Left hindlimb (tissue), 1 donor: ENCODE measurements at regions not wholly inside any gene's neighbourhood (a gene's known extent, or its start where the extent isn't known, plus 50 kb on each side); places are given as distances from the start of the nearest gene placed in this dataset.
"Not testable (repeated sequence)": the region's sequence is repeated elsewhere in the genome, so short reads cannot be mapped to it uniquely, and the experiment has no call there.

Experiments
- DNase-seq: peaks from one replicate; pipeline ENCODE4 v3.0.0-alpha.2; 2018

DNA sequence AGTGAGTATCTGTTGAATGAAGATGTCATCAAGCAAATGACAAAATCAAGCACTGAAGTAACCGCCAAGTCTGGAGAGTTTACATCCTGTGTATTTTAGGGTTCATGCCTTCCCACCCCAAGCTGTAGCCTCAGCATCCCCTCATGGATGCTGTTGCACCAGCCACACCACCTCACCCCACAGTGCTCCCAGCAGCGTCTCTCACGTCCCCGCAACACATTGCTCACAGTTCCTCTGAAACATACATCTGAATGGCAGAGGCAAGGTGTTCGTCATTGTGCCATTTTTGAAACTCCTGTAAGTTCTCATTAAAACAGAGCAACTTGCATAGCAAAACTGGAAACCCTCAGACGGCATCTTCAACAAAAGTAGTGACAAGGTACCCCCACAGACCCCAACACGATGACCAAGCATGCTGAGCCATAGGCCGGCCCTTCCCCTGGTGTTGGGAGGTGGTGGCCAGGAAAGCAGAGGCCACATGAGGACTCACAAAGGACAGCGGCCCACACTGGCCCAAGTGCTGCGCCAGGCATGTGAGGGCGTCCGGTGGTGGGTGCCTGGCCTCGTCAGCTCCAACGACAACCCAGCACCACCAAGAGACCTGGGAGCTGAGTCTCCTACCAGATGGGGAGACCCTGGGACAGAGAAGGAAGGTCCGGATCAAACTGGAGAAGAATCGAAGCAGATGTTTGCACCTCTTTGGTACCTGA, 456.5 kb downstream of the EIPR1 start:
- no peak for DNase-seq

DNA sequence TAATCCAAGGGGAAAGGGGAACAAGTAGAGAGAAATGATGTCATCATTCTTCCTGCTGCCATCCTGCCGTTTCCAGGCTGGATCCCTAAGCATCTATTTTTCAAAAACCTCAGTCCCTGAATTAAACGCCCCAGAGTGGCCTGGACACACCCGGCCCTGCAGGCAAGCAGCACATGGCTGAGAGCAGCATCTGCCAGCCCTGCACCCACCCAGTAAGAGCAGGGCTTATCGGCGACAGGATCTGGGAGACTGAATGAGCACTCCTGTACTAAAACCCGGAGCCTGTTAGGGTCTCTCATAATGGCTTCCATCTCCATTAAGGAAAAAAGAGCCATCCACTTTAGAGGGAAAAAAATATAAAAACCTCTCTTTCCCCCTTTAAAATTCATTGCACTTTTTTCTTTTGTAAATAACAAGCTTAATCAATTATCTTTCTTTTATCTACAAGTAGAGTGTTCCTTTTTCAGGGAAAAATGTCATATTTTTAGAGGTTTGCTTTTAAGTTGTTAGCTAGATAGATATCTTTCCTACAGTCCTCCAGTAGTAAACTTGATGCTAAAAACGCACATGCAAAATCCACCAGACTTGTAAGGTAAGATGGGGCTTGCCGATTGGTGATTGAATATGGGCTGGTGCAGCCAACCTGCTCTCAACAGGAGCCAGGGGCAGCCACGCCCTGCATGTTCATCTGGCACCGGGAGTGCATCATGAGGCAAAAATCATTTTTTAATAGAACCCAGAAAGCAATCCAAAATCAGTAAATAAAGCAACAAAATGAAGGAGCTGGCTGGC, 457.8 kb downstream of the EIPR1 start:
- no peak for DNase-seq

DNA sequence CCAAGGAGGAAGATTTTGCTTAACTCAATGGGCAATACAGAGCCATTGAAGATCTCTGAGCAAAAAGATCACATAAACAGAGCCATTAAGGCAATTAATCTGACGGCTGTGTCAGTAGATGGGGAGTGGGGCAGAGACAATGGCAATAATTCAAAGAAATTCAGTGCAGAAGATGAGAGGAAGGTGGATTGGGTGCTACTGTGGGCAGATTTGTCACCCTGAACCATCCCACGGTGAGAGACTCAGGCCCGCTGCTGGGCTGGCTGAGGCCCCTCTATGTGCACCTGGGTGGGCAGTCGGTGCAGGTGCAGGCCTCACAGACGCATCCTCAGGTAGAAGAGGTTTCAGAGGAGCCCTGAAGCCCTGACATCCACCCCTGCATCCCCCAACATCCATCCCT, 458.6 kb downstream of the EIPR1 start:
- DNase-seq: no peak

DNA sequence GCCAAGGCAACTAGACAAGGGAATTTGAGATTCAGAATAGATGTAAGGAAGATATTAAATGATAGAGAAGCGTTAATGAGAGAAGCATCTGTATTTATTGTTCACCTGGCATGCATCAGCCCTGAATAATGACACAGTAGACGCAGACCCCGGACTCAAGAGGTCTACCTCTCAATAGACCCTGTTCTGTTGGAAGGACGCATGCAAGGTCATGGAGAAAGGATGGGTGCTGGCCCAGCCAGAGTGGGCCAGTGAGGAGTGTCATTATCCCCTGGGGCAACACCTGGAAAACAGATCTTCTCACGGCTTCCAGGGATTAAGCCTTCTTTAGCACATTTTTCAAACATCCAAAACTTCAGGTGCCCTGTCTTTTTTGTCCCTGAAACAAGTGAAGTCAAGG, 461.0 kb downstream of the EIPR1 start:
- no peak for DNase-seq

DNA sequence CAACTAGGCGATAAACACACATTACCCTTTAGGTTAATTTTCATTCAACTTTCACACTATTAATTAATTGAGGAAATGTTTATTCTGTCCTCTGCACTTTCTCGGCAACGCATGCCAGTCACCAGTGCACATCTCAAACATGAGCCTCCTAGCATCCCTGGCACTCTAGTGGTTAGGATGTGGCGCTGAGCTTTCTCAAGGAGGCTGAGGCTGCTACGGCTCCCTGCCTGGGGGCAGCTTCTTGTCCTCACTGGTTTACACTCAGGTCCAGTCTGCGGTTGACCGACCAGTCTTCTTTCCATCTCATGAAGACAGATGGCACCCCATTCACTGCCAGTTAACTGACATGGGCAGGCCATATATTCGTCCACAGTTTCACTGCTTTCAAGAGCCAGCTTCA, 463.4 kb downstream of the EIPR1 start:
- DNase-seq: no peak

DNA sequence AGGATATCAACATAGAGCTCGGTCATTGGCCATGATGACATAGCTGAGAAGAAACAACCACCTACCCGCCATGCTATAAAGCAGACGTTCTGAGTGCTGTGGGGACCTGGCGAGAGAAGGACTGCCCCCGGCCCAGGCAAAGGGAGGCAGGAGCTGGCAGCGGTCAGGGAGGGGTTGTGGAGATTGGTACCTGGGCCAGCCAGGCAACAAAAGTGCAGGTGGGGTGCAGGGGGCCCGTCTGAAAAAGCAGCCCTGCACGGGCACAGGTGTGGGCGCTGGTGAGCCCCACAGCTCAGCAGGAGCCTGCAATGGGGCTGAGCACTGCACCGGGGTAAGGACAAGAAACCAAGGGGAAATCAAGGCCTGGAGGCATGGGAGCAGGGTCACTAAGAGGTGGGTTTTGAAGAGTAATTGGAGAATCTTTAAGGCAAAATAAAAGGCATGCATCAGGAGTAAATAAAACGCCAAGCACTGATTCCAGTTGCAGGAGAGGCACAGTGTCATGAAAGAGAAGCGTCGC, 464.0 kb downstream of the EIPR1 start:
- no peak for DNase-seq

DNA sequence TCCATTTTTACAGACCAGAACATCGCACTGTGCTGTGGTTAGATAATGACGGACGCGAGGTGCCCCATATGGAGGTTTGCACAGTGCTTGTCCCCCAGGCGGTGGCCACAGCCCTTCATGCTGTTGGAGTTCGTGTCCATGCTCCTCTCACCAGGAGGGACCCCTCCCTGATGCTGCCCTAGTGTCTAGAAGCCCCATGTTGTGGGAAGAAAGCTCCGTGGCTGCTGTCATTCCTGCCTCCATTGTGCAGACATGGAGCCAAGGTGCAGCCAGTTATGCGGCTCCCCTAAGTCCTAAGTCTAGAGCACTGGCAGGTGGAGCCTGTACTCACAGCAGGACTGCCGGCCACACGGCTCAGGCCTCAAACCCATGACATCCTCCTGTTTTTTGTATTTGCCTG, 464.9 kb downstream of the EIPR1 start:
- DNase-seq: no peak

DNA sequence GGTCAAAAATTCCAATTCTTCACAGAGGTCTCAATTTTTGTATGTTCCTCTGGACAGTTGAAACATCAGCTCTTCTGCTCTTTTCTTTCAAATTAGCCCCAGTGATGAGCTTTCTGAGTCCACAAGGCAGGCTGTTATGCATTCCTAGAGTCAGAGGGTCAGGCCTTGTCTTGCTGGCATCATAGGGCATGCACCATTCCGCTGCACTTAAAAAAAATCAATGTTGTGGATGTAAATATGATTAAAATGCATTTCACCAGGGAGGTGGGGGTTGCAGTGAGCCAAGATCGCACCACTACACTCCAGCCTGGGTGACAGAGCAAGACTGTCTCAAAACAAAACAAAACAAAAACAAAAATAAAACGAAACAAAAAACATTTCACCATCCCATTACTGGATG, 465.3 kb downstream of the EIPR1 start:
- DNase-seq: no peak

DNA sequence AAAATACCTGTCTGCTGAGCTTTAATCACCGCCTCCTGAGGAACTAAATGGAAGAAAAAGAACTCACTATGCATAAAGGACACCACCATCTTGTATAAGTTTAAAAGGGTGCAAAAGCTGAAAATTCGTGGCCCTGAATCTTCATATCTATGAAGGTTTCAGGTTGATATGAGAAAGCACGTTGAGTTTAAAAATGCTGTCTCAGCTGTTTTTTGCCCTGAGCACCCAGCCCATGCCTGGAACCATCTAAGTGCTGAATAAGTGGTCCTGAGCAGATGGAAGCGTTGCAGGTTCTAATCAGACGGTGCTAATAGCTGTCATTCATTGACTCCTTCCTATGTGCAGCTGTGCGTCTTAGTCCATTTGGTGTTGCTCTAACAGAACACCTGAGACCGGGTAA, 467.4 kb downstream of the EIPR1 start:
- no peak for DNase-seq

DNA sequence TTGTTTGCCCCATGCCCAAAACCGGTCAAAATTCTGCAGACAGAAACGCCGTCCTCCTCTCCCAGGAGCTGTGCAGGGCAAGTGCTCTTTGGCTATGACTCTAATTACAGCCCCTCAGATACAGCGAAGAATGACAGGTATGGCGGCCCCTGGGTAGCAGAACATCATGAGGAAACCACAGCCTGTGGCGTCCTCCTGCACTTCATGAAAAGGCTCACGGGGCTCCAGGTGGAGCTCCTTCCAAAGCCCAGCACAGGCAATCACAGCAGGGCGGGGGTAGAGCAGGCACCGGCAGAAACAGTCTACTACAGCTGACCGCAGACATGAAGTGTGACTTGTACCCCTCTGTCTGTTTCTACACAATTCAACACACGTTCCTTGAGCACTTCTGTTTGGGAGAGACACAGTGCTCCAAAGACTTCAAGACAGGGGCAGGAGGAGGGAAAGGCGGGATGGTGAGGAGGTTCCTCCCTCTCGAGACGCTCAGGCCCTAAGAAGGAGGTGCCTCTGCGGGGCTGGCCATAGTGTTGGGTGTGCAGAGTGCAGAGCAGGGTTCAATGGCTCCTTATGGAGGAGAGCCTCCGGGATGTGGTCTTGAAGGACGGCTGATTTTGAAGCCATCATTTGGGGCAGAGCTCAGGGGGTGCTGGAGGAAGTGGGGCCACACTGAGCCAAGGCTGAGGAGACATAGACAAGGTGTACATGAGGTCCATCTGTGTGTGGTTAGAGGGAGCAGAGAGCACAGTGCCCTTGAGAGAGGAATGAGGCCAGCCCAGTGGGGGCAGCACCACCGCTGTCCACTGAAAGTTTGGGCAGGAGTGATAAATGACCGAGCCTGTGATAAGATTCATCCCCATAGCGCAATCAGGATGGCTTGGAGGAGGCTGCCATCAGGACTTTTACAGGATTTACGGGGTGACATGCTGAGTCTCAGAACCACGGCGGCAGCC, 468.3 kb downstream of the EIPR1 start:
- no peak for DNase-seq

DNA sequence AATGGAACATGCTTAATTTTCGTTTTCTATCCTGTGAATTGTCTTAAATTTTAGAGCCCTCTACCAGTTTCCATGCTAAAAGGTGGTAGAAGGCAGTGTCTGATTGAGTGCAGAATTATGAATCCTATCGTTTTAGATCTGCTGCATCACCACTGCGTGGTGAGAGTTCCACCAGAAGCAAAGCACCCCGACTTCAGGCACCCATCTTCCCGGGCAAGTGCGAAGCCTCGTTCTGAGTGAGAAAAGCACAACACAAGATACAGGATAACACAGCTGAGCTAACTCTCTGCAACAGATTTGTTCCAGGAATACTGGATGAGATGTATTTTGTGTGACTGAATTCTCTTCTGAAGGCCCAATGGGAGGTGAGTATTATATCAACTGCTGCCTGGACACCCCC, 471.5 kb downstream of the EIPR1 start:
- DNase-seq: no peak

DNA sequence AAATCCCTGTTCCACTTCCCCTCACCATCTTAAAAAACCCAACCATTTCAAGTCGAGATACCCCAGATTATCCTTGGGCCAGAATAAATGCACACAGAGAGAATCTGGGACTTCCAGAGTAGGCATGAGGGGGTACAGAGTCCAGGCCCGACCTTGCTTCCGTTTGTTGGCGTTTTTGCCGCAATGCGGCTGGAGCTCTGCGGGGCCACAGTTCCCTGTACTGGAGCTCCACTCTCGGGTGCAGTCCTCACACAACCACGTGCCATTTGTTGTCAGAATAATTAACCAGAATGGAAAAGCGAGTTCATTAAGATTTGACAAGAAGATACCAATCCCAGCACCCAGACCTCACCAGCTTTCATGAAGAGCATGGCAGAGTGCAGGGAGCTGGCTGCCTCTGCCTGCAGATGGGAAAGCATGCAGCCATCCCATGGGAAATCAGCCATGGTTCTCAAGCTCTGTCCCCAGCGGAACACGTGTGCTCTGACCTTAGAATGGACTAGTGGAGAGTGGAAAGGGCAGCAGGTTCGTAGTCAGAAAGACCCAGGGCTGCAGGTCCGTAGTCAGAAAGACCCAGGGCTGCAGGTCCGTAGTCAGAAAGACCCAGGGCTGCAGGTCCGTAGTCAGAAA, 472.8 kb downstream of the EIPR1 start:
- DNase-seq: no peak

DNA sequence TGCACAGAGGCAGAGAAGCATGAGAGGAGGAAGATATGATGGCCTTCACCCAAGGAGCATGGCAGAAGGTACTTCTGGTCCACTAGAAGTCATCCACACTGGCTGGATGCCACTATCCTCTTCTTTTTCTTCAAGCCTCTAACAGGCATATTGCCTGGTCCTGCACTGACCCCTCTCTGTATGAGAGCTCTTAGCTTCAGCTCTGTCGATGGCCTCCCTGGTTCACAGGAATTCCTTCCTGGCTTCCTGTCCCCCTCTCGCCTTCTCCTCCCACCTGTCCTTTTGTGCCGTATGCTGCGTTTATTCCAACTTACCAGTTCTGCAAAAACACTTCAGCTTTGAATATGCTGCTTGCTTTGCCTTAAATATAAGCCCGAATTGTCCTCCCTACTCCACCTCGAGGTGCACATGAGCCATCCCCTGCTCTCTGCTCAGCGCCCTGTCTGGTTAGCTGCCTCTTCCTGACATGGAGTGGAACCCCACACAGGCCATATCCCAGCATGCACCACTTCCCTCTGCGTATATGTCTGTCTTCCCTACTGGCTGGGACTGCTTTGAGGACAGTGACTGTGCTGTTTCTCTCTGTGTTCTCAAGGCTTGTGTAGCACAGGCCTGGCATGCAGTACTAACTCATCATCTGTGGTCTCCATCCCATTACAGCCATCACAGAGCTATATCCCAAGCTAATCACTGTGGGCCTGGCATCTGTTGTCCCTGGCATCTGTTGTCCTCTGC, 474.9 kb downstream of the EIPR1 start:
- no peak for DNase-seq

DNA sequence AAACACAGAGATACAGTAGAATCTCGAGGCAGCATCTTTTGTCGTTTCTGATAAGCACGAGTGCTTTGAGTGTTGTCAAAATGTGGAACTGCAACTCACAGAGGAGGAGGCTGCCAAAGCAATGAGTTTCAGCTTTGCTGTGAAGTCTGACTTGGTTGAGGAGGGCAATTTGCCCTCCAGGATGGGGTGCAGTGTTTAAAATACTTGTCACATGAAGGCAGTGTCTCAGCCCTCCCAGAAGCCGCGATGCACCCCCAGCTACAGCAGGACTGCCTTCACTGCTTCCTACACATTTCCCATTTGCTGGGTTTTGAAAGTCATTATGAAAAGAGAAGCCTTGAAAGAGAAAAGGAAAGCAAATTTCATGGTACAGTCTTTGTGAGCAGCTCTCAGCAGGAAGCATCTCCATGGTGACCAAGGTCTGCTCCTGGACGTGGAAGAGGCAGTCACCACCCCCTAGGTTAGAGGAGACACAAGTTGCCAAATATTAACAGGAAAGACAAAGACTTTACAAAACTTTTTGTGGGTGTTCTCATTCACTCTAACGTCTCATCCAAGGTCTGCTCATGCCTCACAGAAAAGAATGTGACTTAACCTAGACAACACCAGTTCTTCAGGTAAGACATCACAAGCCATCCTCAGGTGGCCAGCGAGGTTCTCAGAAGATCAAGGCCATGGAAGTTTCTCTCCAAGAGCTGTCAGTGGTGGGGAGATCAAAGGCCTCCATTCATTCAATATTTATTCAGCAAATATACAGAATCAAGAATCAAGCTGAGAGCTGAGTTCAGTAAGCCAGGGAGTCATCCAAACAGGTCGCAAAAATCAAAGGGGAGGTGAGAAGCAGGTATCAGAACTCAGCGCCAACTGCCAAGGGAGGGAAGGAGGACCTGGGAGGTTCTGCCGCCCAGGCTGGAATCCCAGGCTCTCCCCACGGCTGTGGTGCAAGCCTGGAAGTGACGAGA, 476.0 kb downstream of the EIPR1 start:
- DNase-seq: no peak

DNA sequence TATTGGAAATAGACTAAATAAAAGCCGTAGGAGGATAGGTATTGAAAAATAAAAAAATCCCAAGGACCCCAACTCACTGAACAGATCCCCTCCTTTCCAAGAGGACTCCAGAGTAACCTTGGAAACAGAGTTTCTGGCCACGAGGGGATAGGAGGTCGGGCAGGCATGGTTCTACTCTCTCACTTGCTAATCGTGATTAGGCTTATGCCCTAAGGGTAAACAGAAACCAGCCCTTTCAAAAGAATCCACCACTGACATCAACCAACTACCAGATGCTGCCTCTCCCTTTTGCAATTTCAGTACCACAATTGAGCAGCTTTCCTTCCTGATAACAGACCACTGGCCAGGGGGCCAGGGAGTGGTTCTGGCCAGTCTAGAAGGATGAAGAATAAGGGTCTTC, 477.8 kb downstream of the EIPR1 start:
- no peak for DNase-seq

DNA sequence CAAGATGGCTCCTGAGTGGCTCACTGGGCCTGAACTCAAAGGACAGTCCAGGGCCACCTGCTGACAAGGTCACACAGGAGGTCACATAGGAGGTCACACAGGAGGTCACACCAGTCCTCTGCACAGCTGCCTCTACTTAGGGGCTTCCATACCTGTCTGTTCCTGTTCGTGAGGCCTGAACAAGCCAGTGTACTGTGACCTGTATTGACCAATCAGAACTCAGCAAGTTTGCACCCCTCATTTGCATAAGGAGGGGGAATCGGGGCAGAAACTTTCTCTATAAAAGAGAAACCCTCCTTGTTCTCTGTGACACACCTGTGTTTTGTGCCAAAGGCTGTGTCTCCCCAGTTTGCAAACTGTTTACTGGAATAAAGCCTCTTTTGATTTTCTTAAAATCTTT, 478.9 kb downstream of the EIPR1 start:
- no peak for DNase-seq

DNA sequence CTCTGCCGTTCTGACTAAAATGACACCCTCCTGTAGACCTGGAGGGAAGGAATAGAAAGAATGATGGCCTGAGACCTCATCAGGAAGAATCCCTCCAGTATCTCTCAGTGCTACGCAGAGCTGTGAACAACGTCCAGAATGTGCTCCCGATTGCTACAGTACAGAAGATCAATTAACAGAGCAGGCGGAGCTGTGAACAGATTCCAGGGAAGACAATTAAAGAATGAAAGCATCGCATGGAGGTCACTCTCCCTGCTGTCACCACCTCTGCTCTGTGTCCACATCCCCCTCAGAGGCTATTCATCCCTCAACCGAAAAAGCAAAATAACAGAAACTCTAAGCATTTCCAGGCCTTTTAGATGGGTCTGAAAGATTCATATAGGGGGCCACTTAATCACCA, 481.0 kb downstream of the EIPR1 start:
- no peak for DNase-seq

DNA sequence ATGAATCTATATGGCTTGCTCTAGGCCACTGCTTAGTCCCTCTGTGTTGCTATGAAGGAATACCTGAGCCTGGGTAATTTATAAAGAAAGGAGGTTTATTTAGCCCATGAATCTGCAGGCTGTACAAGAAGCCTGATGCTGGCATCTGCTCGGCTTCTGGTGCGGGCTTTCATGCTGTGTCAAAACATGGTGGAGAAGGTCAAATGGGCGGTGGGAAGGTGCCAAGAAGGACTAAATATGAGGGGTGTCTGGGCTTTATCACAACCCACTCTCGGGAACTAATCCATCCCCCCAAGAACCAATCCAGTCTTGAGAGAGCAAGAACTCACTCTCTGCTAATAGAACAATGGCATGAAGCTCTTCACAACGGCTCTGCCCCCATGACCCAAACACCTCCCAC, 481.6 kb downstream of the EIPR1 start:
- no peak for DNase-seq

DNA sequence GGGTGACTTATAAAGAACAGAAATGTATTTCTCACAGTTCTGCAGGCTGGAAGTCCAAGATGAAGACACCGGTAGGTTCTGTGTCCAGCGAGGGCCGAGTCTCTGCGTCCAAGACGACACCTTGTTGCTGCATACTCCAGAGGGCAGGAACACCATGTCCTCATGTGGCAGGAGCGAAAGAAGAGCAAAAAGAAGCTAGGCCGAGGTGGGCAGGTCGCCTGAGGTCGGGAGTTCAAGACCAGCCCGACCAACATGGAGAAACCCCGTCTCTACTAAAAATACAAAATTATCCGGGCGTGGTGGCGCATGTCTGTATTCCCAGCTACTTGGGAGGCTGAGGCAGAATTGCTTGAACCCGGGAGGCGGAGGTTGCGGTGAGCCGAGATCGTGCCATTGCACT, 483.6 kb downstream of the EIPR1 start:
- not testable (repeated sequence) for DNase-seq

DNA sequence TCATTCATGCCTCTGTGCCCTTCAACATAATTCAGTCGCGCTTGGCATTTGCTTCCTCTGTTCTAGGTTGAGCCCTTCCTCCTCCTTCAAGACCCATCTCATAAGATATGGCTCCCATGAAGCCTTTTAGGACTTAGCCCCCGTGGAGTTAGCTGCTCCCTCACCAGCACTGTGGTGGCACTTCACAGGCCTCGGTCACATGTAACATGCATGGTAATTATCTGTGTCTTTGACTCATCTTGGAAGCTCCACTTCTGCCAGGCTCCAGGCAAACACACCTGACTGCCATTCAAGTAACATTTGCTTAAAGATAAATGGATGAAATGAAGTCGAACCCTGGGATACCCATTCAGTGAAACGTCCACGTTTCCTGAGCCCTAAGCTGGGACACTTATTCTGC, 484.7 kb downstream of the EIPR1 start:
- DNase-seq: no peak

DNA sequence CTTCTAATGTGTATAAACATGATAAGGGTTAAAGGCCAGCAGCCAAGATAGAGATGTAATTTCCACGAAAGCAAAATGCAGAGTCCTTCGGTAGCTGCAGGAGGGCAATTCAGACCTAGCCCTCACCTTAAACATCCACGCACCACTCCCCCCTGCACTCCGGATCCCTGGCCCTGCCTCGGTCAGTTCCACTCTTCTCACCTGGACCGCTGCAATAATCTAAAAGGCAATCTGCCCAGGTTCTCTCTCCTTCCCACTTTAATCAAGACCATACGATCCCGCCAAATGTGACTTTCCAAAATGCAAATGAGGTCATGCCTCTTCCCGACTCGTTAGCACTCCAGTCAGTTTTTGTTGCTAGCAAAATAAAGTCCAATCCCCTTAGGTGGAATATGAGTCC, 485.2 kb downstream of the EIPR1 start:
- DNase-seq: no peak
